Spleen (tissue), 11 donors: ENCODE measurements at regions not wholly inside any gene's neighbourhood (a gene's known extent, or its start where the extent isn't known, plus 50 kb on each side); places are given as distances from the start of the nearest gene placed in this dataset.
A peak's percentile ranks its signal among the peaks of the same experiment; 100 is the strongest.

Experiments used
- DNase-seq: peaks from one replicate; pipeline ENCODE4 v3.0.0-alpha.2; 2020
- H3K27ac ChIP-seq, 8 donors: fragments of 200-600 bp; sonication (generic) in 7 of 8; 1 replicate in 4 of 8; 2 replicates in 4 of 8; pipeline versions ENCODE4 v1.5.0 to v1.8.0; 2016 to 2021; ENCODE audit warnings: inconsistent platforms in 4 of 8, mild to moderate bottlenecking in 4 of 8, moderate library complexity in 1 of 8
- H3K27me3 ChIP-seq, 7 donors: fragments of 200-600 bp; sonication (generic) in 6 of 7; replicated peaks in 1 of 7; 1 replicate in 4 of 7; 2 replicates in 3 of 7; pipeline versions ENCODE4 v1.5.0 to v1.8.0; 2016 to 2021; ENCODE audit warnings: inconsistent platforms in 3 of 7, mild to moderate bottlenecking in 1 of 7
- H3K36me3 ChIP-seq, 6 donors: fragments of 200-600 bp; sonication (generic) in 5 of 6; 1 replicate in 4 of 6; 2 replicates in 2 of 6; pipeline versions ENCODE4 v1.5.0 to v1.8.0; 2016 to 2021; ENCODE audit warnings: inconsistent platforms in 2 of 6
- H3K4me1 ChIP-seq, 6 donors: fragments of 200-600 bp; sonication (generic) in 5 of 6; 1 replicate in 3 of 6; 2 replicates in 3 of 6; pipeline versions ENCODE4 v1.5.0 to v1.8.0; 2016 to 2021; ENCODE audit warnings: inconsistent platforms in 3 of 6
- H3K4me3 ChIP-seq, 8 donors: fragments of 200-600 bp; sonication (generic) in 7 of 8; 1 replicate in 4 of 8; 2 replicates in 4 of 8; pipeline versions ENCODE4 v1.5.0 to v1.8.0; 2016 to 2021; ENCODE audit warnings: inconsistent platforms in 4 of 8, mild to moderate bottlenecking in 4 of 8, moderate library complexity in 2 of 8
- H3K9me3 ChIP-seq, 8 donors: fragments of 200-600 bp; sonication (generic) in 7 of 8; 1 replicate in 4 of 8; 2 replicates in 4 of 8; pipeline versions ENCODE4 v1.5.0 to v1.8.0; 2016 to 2021; ENCODE audit warnings: inconsistent platforms in 4 of 8
- POLR2A ChIP-seq, 3 donors: fragments of 450-650 bp; IDR thresholded peaks; one replicate each; pipeline ENCODE4 v1.5.1; 2017; ENCODE audit warnings: antibody characterized with exemption in 3 of 3, mild to moderate bottlenecking in 1 of 3
- POLR2AphosphoS5 ChIP-seq, 3 donors: sonication (generic); formaldehyde crosslinking; IDR thresholded peaks; one replicate each; pipeline ENCODE4 v1.5.1; 2017; ENCODE audit warnings: antibody characterized with exemption in 3 of 3
- WGBS, 5 donors: extraction: QIAGEN DNeasy Blood & Tissue Kit in 3 of 5; methylation state at CpG; one replicate each; pipeline versions ENCODE4 v1.1.5 to v1.1.7; 2013 to 2018; 5-methylcytosine and 5-hydroxymethylcytosine counted together
- intact Hi-C: fragments of 100-400 bp; cut with DNase I; formaldehyde crosslinking; loops from one replicate; pipeline ENCODE4 v1.15.0; 2023; ENCODE audit warnings: low total_unique reads
- TF ChIP-seq, protein P1 (sequence below), 11 experiments: fragments of 200-600 bp in 7 of 11; fragments of 450-650 bp in 4 of 11; sonication (generic) in 4 of 11; IDR thresholded peaks in 8 of 11; conservative IDR thresholded peaks in 3 of 11; 1 replicate in 7 of 11; 2 replicates in 4 of 11; pipeline versions ENCODE4 v1.4.0 to v1.8.0; 2016 to 2021; ENCODE audit warnings: antibody characterized with exemption in 11 of 11, inconsistent platforms in 4 of 11, mild to moderate bottlenecking in 1 of 11
- donor health status: healthy with polysubstance abuse.
- donor health status: DM: no; HTN: no; CAD: no; lungs with moderate emphysema.
- donor health status: DM: no; HTN: no; CAD: no.
- donor health status: Bipolar disorder and iron deficiency.
- donor health status: healthy.
- donor health status: DM: no; HTN: no; CAD: no.
- donor health status: DM: yes; HTN: yes; CAD: no.

- TF ChIP-seq, protein P1, sequence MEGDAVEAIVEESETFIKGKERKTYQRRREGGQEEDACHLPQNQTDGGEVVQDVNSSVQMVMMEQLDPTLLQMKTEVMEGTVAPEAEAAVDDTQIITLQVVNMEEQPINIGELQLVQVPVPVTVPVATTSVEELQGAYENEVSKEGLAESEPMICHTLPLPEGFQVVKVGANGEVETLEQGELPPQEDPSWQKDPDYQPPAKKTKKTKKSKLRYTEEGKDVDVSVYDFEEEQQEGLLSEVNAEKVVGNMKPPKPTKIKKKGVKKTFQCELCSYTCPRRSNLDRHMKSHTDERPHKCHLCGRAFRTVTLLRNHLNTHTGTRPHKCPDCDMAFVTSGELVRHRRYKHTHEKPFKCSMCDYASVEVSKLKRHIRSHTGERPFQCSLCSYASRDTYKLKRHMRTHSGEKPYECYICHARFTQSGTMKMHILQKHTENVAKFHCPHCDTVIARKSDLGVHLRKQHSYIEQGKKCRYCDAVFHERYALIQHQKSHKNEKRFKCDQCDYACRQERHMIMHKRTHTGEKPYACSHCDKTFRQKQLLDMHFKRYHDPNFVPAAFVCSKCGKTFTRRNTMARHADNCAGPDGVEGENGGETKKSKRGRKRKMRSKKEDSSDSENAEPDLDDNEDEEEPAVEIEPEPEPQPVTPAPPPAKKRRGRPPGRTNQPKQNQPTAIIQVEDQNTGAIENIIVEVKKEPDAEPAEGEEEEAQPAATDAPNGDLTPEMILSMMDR (IDR thresholded peaks at IDR 0.05 in 8 of 11, conservative IDR thresholded peaks at IDR 0.05 in 3 of 11), result peak in 6 of 11 experiments; percentile 17 to 40 (median 34)
- no peak for TF ChIP-seq POLR2AphosphoS5 (IDR thresholded peaks at IDR 0.05)
- DNase-seq, result no peak
- intact Hi-C loops, result loop anchor here (5.0 kb wide), 1 partner anchor 545 kb away; no protein-coding TSS in a partner anchor
These were observed 148.1 kb upstream of the NRXN3 start for GRCh38 chr14:78022059-78022458.

DNA sequence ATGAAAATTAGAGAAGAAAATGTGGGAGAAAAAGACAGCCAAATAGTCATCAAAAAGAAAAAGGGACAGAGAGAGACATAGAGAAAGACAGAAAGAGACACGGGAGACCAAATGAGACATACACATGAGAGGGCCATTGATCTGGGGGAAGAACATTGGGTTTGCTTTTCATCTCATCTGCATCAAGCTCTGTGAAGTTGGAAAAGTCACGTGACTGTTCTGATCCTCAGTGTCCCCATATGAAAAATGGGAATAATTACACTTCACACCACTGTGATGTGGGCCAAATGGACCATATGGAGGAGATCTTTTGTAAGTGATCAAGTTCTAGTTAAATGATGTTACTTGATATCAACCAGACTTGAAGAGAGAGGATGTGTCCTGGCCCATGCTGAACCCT is 147.1 kb upstream of the NRXN3 start:
- H3K4me1 ChIP-seq, result no peaks in the 10 kb centered on the region
- TF ChIP-seq, protein P1 (IDR thresholded peaks at IDR 0.05 in 8 of 11, conservative IDR thresholded peaks at IDR 0.05 in 3 of 11), result no peak
- TF ChIP-seq POLR2A (IDR thresholded peaks at IDR 0.05), result no peak
- TF ChIP-seq POLR2AphosphoS5 (IDR thresholded peaks at IDR 0.05), result no peak
- DNase-seq, result no peak
- H3K27me3 ChIP-seq, result no peaks in the 10 kb centered on the region
- intact Hi-C loops, result loop anchor here (5.0 kb wide), 1 partner anchor 544 kb away; no protein-coding TSS in a partner anchor
- WGBS, 5 donors, result 70 to 93% (median 81%) methylated on average over 2 of the region's 2 CpGs
- H3K9me3 ChIP-seq, result no peaks in the 10 kb centered on the region
- H3K4me3 ChIP-seq, result no peak overlapping the region
- H3K36me3 ChIP-seq, result no peaks in the 10 kb centered on the region
- no peak overlapping the region for H3K27ac ChIP-seq

More at GRCh38 chr14:78022059-78022458, 148.1 kb upstream of the NRXN3 start:
- Histone ChIP-seq H3K36me3 (no peaks in the 10 kb centered on the region), H3K4me3 (no peak overlapping the region), H3K27me3 (no peaks in the 10 kb centered on the region), H3K4me1 (no peaks in the 10 kb centered on the region), H3K27ac (no peak overlapping the region), H3K9me3 (no peaks in the 10 kb centered on the region)
- WGBS, 5 donors, result 29 to 48% (median 41%) methylated on average over 5 of the region's 5 CpGs

GRCh38 chr14:78028471-78028870 is 141.7 kb upstream of the NRXN3 start:
- intact Hi-C loops, result no loop called here
- TF ChIP-seq POLR2A (IDR thresholded peaks at IDR 0.05), result no peak
- TF ChIP-seq POLR2AphosphoS5 (IDR thresholded peaks at IDR 0.05), result no peak
- TF ChIP-seq, protein P1 (IDR thresholded peaks at IDR 0.05 in 8 of 11, conservative IDR thresholded peaks at IDR 0.05 in 3 of 11), result no peak
- Histone ChIP-seq H3K27ac (no peak overlapping the region), H3K4me1 (no peaks in the 10 kb centered on the region), H3K27me3 (peaks cover 0 to 42% (median 0%) of the 10 kb centered on the region in 7 donors), H3K9me3 (no peaks in the 10 kb centered on the region), H3K4me3 (no peak overlapping the region), H3K36me3 (no peaks in the 10 kb centered on the region)
- no peak for DNase-seq
- WGBS, 5 donors, result 55 to 72% (median 63%) methylated on average over 1 of the region's 1 CpG

- no peak overlapping the region for H3K4me3 ChIP-seq
- no peak for TF ChIP-seq POLR2A (IDR thresholded peaks at IDR 0.05)
- TF ChIP-seq, protein P1 (IDR thresholded peaks at IDR 0.05 in 8 of 11, conservative IDR thresholded peaks at IDR 0.05 in 3 of 11), result no peak
- TF ChIP-seq POLR2AphosphoS5 (IDR thresholded peaks at IDR 0.05), result no peak
- no peaks in the 10 kb centered on the region for H3K9me3 ChIP-seq
- intact Hi-C loops, result no loop called here
- no peak for DNase-seq
- 30 to 44% (median 32%) methylated on average over 14 to 16 of the region's 16 CpGs for WGBS, 5 donors
- no peak overlapping the region for H3K27ac ChIP-seq
- H3K36me3 ChIP-seq, result no peaks in the 10 kb centered on the region
- H3K27me3 ChIP-seq, result peaks cover 0 to 42% (median 0%) of the 10 kb centered on the region in 7 donors
- no peaks in the 10 kb centered on the region for H3K4me1 ChIP-seq
These were observed 140.4 kb upstream of the NRXN3 start for GRCh38 chr14:78029601-78030372.
